ENCODE measurements at regions not wholly inside any gene's neighbourhood (a gene's known extent, or its start where the extent isn't known, plus 50 kb on each side); places are given as distances from the start of the nearest gene placed in this dataset.

DNA sequence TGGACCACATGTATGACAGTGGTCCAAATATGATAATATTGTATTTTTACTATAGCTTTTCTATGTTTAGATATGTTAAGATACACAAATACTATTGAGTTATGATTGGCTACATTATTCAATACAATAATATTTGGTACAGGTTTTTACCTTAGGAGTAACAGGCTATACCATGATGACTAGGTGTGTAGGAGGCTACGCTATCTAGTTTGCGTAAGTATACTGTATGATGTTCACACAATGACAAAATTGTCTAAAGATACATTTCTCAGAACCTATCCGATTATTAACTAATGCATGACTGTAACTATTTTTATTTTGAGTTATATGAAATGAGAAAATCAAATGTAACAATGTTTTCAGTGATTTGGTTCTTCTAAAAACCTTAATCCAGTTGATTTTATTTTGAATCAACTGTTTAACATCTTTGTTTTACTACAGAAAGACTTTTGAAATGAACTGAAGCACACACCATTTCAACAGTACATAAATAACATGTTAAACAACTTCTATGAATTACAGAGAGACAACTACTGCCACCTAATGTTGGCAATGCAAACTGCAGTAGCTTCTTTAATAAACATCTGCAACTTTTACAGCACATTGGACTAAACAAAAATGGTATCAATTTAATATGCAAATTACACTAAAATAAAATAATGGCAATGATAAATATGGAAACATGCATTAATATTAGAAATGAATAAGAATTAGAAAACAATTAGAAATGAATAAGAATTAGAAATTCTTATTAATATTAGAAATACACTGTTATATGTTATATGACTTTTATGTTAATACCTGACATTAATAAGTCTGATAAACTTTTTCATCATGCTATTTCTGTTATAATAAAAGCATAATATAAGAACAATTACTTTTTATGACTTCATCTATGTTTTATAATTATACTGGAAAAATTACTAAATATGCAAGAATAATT is 255.7 kb downstream of the MBNL1 start:
- TF ChIP-seq, protein P1, sequence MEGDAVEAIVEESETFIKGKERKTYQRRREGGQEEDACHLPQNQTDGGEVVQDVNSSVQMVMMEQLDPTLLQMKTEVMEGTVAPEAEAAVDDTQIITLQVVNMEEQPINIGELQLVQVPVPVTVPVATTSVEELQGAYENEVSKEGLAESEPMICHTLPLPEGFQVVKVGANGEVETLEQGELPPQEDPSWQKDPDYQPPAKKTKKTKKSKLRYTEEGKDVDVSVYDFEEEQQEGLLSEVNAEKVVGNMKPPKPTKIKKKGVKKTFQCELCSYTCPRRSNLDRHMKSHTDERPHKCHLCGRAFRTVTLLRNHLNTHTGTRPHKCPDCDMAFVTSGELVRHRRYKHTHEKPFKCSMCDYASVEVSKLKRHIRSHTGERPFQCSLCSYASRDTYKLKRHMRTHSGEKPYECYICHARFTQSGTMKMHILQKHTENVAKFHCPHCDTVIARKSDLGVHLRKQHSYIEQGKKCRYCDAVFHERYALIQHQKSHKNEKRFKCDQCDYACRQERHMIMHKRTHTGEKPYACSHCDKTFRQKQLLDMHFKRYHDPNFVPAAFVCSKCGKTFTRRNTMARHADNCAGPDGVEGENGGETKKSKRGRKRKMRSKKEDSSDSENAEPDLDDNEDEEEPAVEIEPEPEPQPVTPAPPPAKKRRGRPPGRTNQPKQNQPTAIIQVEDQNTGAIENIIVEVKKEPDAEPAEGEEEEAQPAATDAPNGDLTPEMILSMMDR (IDR thresholded peaks at IDR 0.05 in 2 of 3, conservative IDR thresholded peaks at IDR 0.05 in 1 of 3; ENCODE audit: insufficient read depth in 2 of 3, low read depth in 1 of 3, low read length in 3 of 3), result peak; percentile 51 to 70 (median 59); a peak in 5 of 6 replicates
- TF ChIP-seq KAT7 (CRISPR knock-in tag; IDR thresholded peaks at IDR 0.05; ENCODE audit: borderline replicate concordance), result no peak
- no peak for TF ChIP-seq SIN3A (IDR thresholded peaks at IDR 0.05; ENCODE audit: borderline replicate concordance in 2 of 2, control insufficient read depth in 1 of 2, low read depth in 2 of 2, low read length in 2 of 2)
- TF ChIP-seq, protein P2, sequence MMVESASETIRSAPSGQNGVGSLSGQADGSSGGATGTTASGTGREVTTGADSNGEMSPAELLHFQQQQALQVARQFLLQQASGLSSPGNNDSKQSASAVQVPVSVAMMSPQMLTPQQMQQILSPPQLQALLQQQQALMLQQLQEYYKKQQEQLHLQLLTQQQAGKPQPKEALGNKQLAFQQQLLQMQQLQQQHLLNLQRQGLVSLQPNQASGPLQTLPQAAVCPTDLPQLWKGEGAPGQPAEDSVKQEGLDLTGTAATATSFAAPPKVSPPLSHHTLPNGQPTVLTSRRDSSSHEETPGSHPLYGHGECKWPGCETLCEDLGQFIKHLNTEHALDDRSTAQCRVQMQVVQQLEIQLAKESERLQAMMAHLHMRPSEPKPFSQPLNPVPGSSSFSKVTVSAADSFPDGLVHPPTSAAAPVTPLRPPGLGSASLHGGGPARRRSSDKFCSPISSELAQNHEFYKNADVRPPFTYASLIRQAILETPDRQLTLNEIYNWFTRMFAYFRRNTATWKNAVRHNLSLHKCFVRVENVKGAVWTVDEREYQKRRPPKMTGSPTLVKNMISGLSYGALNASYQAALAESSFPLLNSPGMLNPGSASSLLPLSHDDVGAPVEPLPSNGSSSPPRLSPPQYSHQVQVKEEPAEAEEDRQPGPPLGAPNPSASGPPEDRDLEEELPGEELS (CRISPR knock-in tag; IDR thresholded peaks at IDR 0.05; ENCODE audit: borderline replicate concordance), result no peak
- no peak for TF ChIP-seq JUN (IDR thresholded peaks at IDR 0.05; ENCODE audit: borderline replicate concordance, low read depth, low read length)
- TF ChIP-seq JUN (CRISPR knock-in tag; IDR thresholded peaks at IDR 0.05; ENCODE audit: borderline replicate concordance), result no peak
- TF ChIP-seq MCM2 (IDR thresholded peaks at IDR 0.05; ENCODE audit: low read depth), result no peak
- no peak for TF ChIP-seq EZH2 (IDR thresholded peaks at IDR 0.05; ENCODE audit: borderline replicate concordance, low read depth, low read length)
- TF ChIP-seq CBFB (CRISPR knock-in tag; IDR thresholded peaks at IDR 0.05), result no peak
- no peak for TF ChIP-seq XRCC4 (IDR thresholded peaks at IDR 0.05; ENCODE audit: extremely low read depth, insufficient read depth, insufficient read length)
- TF ChIP-seq ZNF253 (CRISPR knock-in tag; conservative IDR thresholded peaks at IDR 0.05), result no peak
- no peak for TF ChIP-seq POLR2AphosphoS5 (IDR thresholded peaks at IDR 0.05; ENCODE audit: control insufficient read depth, insufficient read depth, low read depth, low read length)
- TF ChIP-seq HDAC6 (IDR thresholded peaks at IDR 0.05; ENCODE audit: low read depth, low read length), result no peak
- no peak for TF ChIP-seq PTBP1 (IDR thresholded peaks at IDR 0.05; ENCODE audit: low read depth, low read length)

All from K562 (cell line).